ENCODE measurements at regions not wholly inside any gene's neighbourhood (a gene's known extent, or its start where the extent isn't known, plus 50 kb on each side); places are given as distances from the start of the nearest gene placed in this dataset.

DNA sequence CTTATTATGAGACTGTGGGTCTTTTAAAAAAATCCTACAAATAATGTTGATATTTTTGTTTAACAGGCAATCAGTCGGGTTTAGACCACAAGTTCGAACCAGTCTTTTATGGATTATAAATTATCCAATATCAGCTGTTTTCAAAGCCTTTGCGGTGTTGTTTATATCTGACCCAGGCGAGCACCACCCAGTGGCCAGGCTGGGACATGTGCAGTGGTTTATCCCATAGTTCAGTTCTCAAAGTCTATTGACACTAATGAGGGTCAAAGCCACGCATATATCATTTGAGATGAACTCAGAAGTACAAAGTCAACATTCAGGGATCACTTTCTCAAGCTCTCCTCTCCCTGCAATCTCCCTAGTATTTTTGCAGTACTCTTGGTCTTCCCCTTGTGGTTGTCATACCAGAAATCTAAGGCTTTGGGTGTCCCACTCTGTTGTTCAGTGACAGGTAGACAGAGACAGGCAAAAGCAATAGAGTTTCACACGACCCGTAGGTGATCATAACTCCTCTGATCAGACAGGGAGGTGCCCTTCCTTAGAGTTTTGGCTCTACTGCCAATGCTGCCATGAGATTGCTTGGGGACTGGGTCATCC is 117.4 kb upstream of the POM121L12 start:
- Histone ChIP-seq H3K4me1 (ENCODE audit: low read depth) (no peaks in the 10 kb centered on the region), H3K4me3 (no peak overlapping the region), H3K9me3 (no peaks in the 10 kb centered on the region), H3K36me3 (ENCODE audit: low read depth) (no peaks in the 10 kb centered on the region)
- no peak for TF ChIP-seq CTCF (IDR thresholded peaks at IDR 0.05)
- intact Hi-C loops (cut with DNase I, micrococcal nuclease): no loop called here
- peak in 1 of 3 donors; percentile 20 for DNase-seq
- no peak for ATAC-seq

- H3K9me3 ChIP-seq: no peaks in the 10 kb centered on the region
- no peaks in the 10 kb centered on the region for H3K4me1 ChIP-seq (ENCODE audit: low read depth)
- intact Hi-C loops (cut with DNase I, micrococcal nuclease): no loop called here
- no peak for ATAC-seq
- H3K36me3 ChIP-seq (ENCODE audit: low read depth): no peaks in the 10 kb centered on the region
- no peak overlapping the region for H3K4me3 ChIP-seq
- no peak for DNase-seq
- no peak for TF ChIP-seq CTCF (IDR thresholded peaks at IDR 0.05)
Measured at GRCh38 chr7:52911795-52912194, 123.6 kb upstream of the POM121L12 start.

DNA sequence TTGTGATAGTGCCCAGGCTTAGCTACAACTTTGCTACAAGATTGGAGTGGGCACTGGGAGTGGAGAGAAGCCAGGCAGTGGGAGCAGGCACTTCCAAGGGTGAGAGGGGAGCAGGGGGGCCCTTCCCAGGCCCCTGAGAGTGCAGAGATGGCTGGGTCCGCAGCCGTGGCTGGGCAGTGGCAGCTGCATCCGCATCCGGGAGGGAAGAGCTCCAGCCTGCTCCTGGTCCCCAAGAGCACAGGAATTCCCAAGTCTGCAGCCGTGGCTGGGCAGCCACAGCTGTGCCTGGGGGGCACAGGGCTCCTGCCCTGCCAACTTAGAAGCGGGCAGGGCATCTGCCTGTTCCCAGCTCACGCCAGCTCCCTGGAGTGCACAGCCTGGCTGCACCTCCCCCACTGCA is 124.1 kb upstream of the POM121L12 start:
- no peak for ATAC-seq
- Histone ChIP-seq H3K4me1 (ENCODE audit: low read depth) (no peaks in the 10 kb centered on the region), H3K4me3 (no peak overlapping the region), H3K36me3 (ENCODE audit: low read depth) (no peaks in the 10 kb centered on the region), H3K9me3 (no peaks in the 10 kb centered on the region)
- intact Hi-C loops (cut with DNase I, micrococcal nuclease): no loop called here
- TF ChIP-seq CTCF (IDR thresholded peaks at IDR 0.05): no peak
- DNase-seq: no peak

DNA sequence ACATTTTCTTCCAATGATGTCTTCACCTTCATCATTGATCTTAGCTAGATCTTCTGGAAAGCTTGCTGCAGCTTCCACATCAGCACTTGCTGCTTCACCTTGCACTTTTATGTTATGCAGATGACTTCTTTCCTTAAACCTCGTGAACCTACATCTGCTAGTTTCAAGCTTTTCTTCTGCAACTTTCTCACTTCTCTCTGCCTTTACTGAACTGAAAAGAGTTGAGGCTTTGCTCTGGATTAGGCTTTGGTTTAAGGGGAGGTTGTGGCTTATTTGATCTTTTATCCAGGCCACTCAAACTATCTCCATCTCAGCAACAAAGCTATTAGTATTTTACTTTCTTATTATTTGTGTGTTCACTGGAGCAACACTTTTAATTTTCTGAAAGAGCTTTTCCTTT is 125.5 kb upstream of the POM121L12 start:
- intact Hi-C loops (cut with DNase I, micrococcal nuclease): no loop called here
- Histone ChIP-seq H3K4me1 (ENCODE audit: low read depth) (no peaks in the 10 kb centered on the region), H3K36me3 (ENCODE audit: low read depth) (no peaks in the 10 kb centered on the region), H3K4me3 (no peak overlapping the region), H3K9me3 (no peaks in the 10 kb centered on the region)
- no peak for DNase-seq
- TF ChIP-seq CTCF (IDR thresholded peaks at IDR 0.05): no peak
- ATAC-seq: no peak

DNA sequence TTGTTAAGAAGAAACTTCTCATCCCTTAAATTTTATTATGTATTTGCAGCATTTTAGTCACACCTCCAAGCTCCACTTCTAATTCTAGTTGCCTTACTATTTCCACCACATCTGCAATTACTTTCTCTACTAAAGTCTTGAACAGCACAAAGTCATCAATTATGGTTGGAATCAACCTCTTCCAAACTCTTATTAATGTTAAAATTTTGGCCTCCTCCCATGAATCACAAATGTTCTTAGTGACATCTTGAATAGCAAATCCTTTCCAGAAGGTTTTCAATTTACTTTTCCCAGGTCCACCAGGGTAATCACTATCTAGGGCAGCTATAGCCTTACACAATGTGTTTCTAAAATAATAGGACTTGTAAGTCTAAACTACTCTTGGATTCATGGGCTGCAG is 126.3 kb upstream of the POM121L12 start:
- Histone ChIP-seq H3K4me3 (no peak overlapping the region), H3K9me3 (no peaks in the 10 kb centered on the region), H3K4me1 (ENCODE audit: low read depth) (no peaks in the 10 kb centered on the region), H3K36me3 (ENCODE audit: low read depth) (no peaks in the 10 kb centered on the region)
- no peak for ATAC-seq
- no peak for TF ChIP-seq CTCF (IDR thresholded peaks at IDR 0.05)
- intact Hi-C loops (cut with DNase I, micrococcal nuclease): no loop called here
- no peak for DNase-seq

GRCh38 chr7:52897713-52898112 is 137.7 kb upstream of the POM121L12 start:
- intact Hi-C loops (cut with DNase I, micrococcal nuclease): no loop called here
- no peaks in the 10 kb centered on the region for H3K36me3 ChIP-seq (ENCODE audit: low read depth)
- no peak for TF ChIP-seq CTCF (IDR thresholded peaks at IDR 0.05)
- DNase-seq (no peak), ATAC-seq (no peak)
- H3K4me1 ChIP-seq (ENCODE audit: low read depth): no peaks in the 10 kb centered on the region
- no peaks in the 10 kb centered on the region for H3K9me3 ChIP-seq
- H3K4me3 ChIP-seq: no peak overlapping the region
